ENCODE measurements at regions not wholly inside any gene's neighbourhood (a gene's known extent, or its start where the extent isn't known, plus 50 kb on each side); places are given as distances from the start of the nearest gene placed in this dataset.

DNA sequence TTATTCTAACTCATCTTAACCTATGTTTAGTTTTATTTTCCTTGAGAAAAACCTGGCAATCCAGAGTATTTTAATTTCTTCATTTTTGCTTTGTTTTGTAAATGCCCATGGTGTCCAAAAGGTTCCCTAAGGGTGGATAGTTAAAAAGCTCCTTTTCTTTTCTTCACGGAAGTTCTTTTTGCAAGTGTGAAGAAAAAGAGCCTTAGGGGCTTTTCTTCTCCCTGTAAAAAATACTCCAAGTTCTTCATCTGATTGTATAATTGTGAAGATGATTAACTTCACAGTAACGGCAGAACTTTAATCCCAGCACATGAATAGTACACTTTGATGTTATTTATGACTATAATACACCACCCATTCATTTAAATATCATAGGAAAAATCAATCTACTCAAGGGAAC, 530.2 kb upstream of the LINC00305 start:
- Histone ChIP-seq H3K4me3 (ENCODE audit: low read length) (no peak overlapping the region), H3K79me2 (replicated peaks; ENCODE audit: insufficient read depth, low read length) (no peaks in the 10 kb centered on the region), H4K20me1 (ENCODE audit: insufficient read depth) (no peaks in the 10 kb centered on the region), H3K27me3 (ENCODE audit: insufficient read depth, low read depth, low read length) (no peaks in the 10 kb centered on the region), H3K9me3 (ENCODE audit: low read length) (no peaks in the 10 kb centered on the region), H3K36me3 (ENCODE audit: insufficient read depth, low read length) (no peaks in the 10 kb centered on the region), H3F3A (ENCODE audit: insufficient read depth, low read length, poor library complexity, severe bottlenecking) (no peaks in the 10 kb centered on the region), H3K9me2 (ENCODE audit: insufficient read depth, low read length) (no peaks in the 10 kb centered on the region), H2AFZ (ENCODE audit: low read depth, low read length) (no peak overlapping the region), H3K4me2 (ENCODE audit: low read length) (no peak overlapping the region), H3K9ac (ENCODE audit: low read length) (no peak overlapping the region), H3K27ac (ENCODE audit: low read length) (no peak overlapping the region)
- TF ChIP-seq MXI1 (conservative IDR thresholded peaks at IDR 0.05; ENCODE audit: poor library complexity, severe bottlenecking) (no peak), TAF1 (IDR thresholded peaks at IDR 0.05; ENCODE audit: low read depth) (no peak), RAD21 (conservative IDR thresholded peaks at IDR 0.05) (no peak), POLR2AphosphoS5 (IDR thresholded peaks at IDR 0.05) (no peak), REST (IDR thresholded peaks at IDR 0.05; ENCODE audit: borderline replicate concordance) (no peak), CTCF (IDR thresholded peaks at IDR 0.05; ENCODE audit: poor library complexity, severe bottlenecking) (no peak)

GRCh38 chr18:64678048-64678447, 529.2 kb upstream of the LINC00305 start:
- H3K9me3 ChIP-seq (ENCODE audit: low read length), result no peaks in the 10 kb centered on the region
- H3K4me2 ChIP-seq (ENCODE audit: low read length), result no peak overlapping the region
- no peak overlapping the region for H3K27ac ChIP-seq (ENCODE audit: low read length)
- H3K79me2 ChIP-seq (replicated peaks; ENCODE audit: insufficient read depth, low read length), result no peaks in the 10 kb centered on the region
- no peaks in the 10 kb centered on the region for H3F3A ChIP-seq (ENCODE audit: insufficient read depth, low read length, poor library complexity, severe bottlenecking)
- no peak overlapping the region for H2AFZ ChIP-seq (ENCODE audit: low read depth, low read length)
- H3K27me3 ChIP-seq (ENCODE audit: insufficient read depth, low read depth, low read length), result no peaks in the 10 kb centered on the region
- no peaks in the 10 kb centered on the region for H3K36me3 ChIP-seq (ENCODE audit: insufficient read depth, low read length)
- H3K9me2 ChIP-seq (ENCODE audit: insufficient read depth, low read length), result no peaks in the 10 kb centered on the region
- TF ChIP-seq MXI1 (conservative IDR thresholded peaks at IDR 0.05; ENCODE audit: poor library complexity, severe bottlenecking), result no peak
- TF ChIP-seq SMC3 (conservative IDR thresholded peaks at IDR 0.05; ENCODE audit: poor library complexity), result no peak
- no peak for TF ChIP-seq TAF1 (IDR thresholded peaks at IDR 0.05; ENCODE audit: low read depth)
- no peak for TF ChIP-seq POLR2AphosphoS5 (IDR thresholded peaks at IDR 0.05)
- no peak for TF ChIP-seq CTCF (IDR thresholded peaks at IDR 0.05; ENCODE audit: poor library complexity, severe bottlenecking)
- no peak for TF ChIP-seq RAD21 (conservative IDR thresholded peaks at IDR 0.05)
- TF ChIP-seq EP300 (conservative IDR thresholded peaks at IDR 0.05; ENCODE audit: poor library complexity, severe bottlenecking), result no peak
- no peak for TF ChIP-seq EZH2 (IDR thresholded peaks at IDR 0.05; ENCODE audit: borderline replicate concordance, insufficient read depth, low read length, poor library complexity, severe bottlenecking)
- no peak overlapping the region for H3K9ac ChIP-seq (ENCODE audit: low read length)
- no peaks in the 10 kb centered on the region for H4K20me1 ChIP-seq (ENCODE audit: insufficient read depth)
- no peak overlapping the region for H3K4me3 ChIP-seq (ENCODE audit: low read length)

Data from neural cell (in vitro differentiated cells).